ENCODE measurements at regions not wholly inside any gene's neighbourhood (a gene's known extent, or its start where the extent isn't known, plus 50 kb on each side); places are given as distances from the start of the nearest gene placed in this dataset.

GRCh38 chr5:159746707-159747106 is 169.6 kb upstream of the ADRA1B start:
- no peak for TF ChIP-seq CTCF (IDR thresholded peaks at IDR 0.05)
- ATAC-seq (no peak), DNase-seq (no peak)
- no peak overlapping the region for H3K4me3 ChIP-seq
- H3K36me3 ChIP-seq (ENCODE audit: insufficient read depth in 1 of 2, low read depth in 1 of 2), result no peaks in the 10 kb centered on the region
- intact Hi-C loops (cut with DNase I), result no loop called here
- WGBS, 3 donors, result 83 to 90% (median 84%) methylated on average over 4 of the region's 4 CpGs
- no peaks in the 10 kb centered on the region for H3K27me3 ChIP-seq (ENCODE audit: insufficient read depth in 3 of 3, low read length in 2 of 3)
- H3K27ac ChIP-seq, result no peak overlapping the region
- H3K9me3 ChIP-seq, result no peaks in the 10 kb centered on the region
- no peaks in the 10 kb centered on the region for H3K4me1 ChIP-seq

DNA sequence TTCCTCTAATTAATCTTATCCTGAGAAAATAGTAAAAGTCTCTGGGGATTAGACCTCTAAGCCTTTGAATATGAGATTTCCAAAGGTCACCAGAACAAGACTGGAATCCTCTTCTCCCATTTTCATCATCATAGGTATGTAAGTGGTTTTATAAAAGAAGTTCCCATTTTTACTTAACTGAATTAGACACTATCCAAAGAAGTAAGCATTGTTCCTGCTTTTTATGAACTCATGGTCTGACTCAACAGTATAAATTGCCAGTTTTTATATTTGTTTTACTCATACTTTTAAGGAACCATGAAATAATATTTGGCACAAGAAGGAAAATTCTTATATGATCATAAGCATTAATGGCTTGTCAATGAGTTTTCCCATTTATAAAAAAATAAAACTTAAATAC is 167.1 kb upstream of the ADRA1B start:
- no peak for ATAC-seq
- Histone ChIP-seq H3K4me3 (no peak overlapping the region), H3K9me3 (no peaks in the 10 kb centered on the region), H3K27me3 (ENCODE audit: insufficient read depth in 3 of 3, low read length in 2 of 3) (no peaks in the 10 kb centered on the region), H3K27ac (no peak overlapping the region), H3K36me3 (ENCODE audit: insufficient read depth in 1 of 2, low read depth in 1 of 2) (no peaks in the 10 kb centered on the region), H3K4me1 (no peaks in the 10 kb centered on the region)
- DNase-seq, result no peak
- no peak for TF ChIP-seq CTCF (IDR thresholded peaks at IDR 0.05)
- intact Hi-C loops (cut with DNase I), result no loop called here

DNA sequence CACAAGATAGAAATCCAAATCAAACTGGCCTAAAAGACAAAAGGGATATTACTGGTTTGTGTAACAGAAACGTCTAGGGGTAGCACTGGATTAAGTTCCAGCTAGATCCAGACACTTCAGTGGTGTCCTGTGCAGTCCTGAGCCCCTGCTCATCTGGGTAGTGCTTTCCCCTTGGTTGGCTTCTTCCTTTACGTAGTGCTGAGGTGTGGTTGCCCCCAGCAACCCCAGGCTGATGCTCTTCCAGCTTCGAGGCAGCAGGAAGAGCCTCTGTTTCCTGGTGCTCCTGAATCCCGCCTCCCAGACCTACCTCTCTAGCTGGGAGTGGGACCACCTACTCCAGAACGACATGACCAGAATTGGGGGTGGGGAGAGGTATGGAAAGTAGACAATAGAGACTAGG is 166.1 kb upstream of the ADRA1B start:
- intact Hi-C loops (cut with DNase I), result no loop called here
- no peaks in the 10 kb centered on the region for H3K27me3 ChIP-seq (ENCODE audit: insufficient read depth in 3 of 3, low read length in 2 of 3)
- no peaks in the 10 kb centered on the region for H3K9me3 ChIP-seq
- no peak overlapping the region for H3K27ac ChIP-seq
- no peaks in the 10 kb centered on the region for H3K4me1 ChIP-seq
- no peak overlapping the region for H3K4me3 ChIP-seq
- H3K36me3 ChIP-seq (ENCODE audit: insufficient read depth in 1 of 2, low read depth in 1 of 2), result no peaks in the 10 kb centered on the region
- TF ChIP-seq CTCF (IDR thresholded peaks at IDR 0.05), result no peak
- WGBS, 3 donors, result 47 to 52% (median 49%) methylated on average over 5 of the region's 5 CpGs
- ATAC-seq (no peak), DNase-seq (no peak)

- no peaks in the 10 kb centered on the region for H3K36me3 ChIP-seq (ENCODE audit: insufficient read depth in 1 of 2, low read depth in 1 of 2)
- intact Hi-C loops (cut with DNase I), result no loop called here
- no peaks in the 10 kb centered on the region for H3K27me3 ChIP-seq (ENCODE audit: insufficient read depth in 3 of 3, low read length in 2 of 3)
- 74 to 81% (median 78%) methylated on average over 3 of the region's 3 CpGs for WGBS, 3 donors
- ATAC-seq (no peak), DNase-seq (no peak)
- H3K27ac ChIP-seq, result no peak overlapping the region
- no peak overlapping the region for H3K4me3 ChIP-seq
- no peaks in the 10 kb centered on the region for H3K9me3 ChIP-seq
- TF ChIP-seq CTCF (IDR thresholded peaks at IDR 0.05), result no peak
- no peaks in the 10 kb centered on the region for H3K4me1 ChIP-seq
Observed at GRCh38 chr5:159751459-159751858, 164.8 kb upstream of the ADRA1B start.

GRCh38 chr5:159752622-159753275 is 163.5 kb upstream of the ADRA1B start:
- ATAC-seq (no peak), DNase-seq (no peak)
- 70 to 72% (median 71%) methylated on average over 7 of the region's 7 CpGs for WGBS, 3 donors
- Histone ChIP-seq H3K36me3 (ENCODE audit: insufficient read depth in 1 of 2, low read depth in 1 of 2) (no peaks in the 10 kb centered on the region), H3K27ac (no peak overlapping the region), H3K4me3 (no peak overlapping the region), H3K4me1 (no peaks in the 10 kb centered on the region), H3K9me3 (no peaks in the 10 kb centered on the region), H3K27me3 (ENCODE audit: insufficient read depth in 3 of 3, low read length in 2 of 3) (peaks cover 0 to 4% (median 0%) of the 10 kb centered on the region in 3 donors)
- no peak for TF ChIP-seq CTCF (IDR thresholded peaks at IDR 0.05)
- intact Hi-C loops (cut with DNase I), result no loop called here
